ENCODE measurements at regions not wholly inside any gene's neighbourhood (a gene's known extent, or its start where the extent isn't known, plus 50 kb on each side); places are given as distances from the start of the nearest gene placed in this dataset.

DNA sequence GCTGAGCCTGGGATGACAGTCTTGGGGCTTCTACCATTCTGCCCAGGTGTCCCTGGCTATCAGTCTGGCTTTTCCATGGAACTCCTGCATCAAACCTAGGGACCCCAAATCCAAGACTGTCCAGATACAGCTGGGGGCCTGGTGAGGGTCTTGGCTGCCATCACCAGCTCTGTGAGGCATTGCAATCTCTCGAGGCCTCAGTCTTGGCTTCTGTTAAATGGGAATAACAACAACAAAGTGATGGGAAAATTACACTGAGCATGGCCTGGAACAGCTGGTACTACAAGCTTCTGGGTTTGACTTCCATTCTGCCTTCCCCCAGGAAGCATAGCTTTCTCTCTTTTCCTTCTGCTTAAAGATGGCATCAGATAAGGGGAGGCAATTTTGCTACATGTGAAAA, 50.0 kb upstream of the LCTL start:
- no peak for DNase-seq (ENCODE audit: low spot score)

- no peak for DNase-seq (ENCODE audit: low spot score)
These were observed 51.6 kb upstream of the LCTL start for GRCh38 chr15:66617137-66618090.

DNA sequence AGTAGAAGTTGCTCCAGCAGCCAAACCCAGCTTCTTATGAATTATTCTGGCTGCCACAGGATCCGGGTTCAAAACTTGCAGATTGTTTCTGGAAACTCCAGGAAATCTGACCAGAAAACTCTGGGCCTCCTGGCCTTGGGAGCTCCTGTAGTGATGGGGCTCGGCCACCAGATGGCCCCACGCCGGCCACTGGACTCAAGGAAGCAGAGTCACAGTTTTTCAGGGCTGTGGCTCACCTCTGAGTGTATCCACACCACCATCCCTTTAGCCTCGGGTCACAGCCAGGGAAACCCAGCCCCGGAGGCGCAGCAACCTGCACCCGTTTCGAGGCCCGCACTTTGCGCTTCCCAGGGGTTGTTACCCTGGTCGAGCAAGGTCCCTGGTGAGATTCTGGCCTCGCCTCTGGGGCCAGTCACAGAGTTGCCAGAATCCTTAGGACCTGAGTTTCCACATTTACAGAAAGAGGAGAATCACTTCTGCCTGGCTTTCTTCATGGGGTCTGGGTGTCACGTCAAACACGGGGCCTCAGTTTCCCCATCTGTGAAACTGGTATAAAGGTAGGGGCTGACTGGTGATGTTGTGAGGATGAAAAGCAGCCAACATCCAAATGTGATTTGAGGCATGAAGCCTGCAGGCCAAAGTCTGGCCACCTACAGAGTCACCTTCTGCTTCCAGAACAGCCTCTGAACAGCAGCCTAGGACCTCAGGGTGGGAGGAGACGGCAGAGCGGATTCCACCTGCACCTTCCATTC, 53.5 kb upstream of the LCTL start:
- peak; percentile 71 for DNase-seq (ENCODE audit: low spot score)

GRCh38 chr15:66620341-66620740, 54.5 kb upstream of the LCTL start:
- DNase-seq (ENCODE audit: low spot score): no peak

- DNase-seq (ENCODE audit: low spot score): no peak
These were observed 55.0 kb upstream of the LCTL start for GRCh38 chr15:66620744-66621344.

DNA sequence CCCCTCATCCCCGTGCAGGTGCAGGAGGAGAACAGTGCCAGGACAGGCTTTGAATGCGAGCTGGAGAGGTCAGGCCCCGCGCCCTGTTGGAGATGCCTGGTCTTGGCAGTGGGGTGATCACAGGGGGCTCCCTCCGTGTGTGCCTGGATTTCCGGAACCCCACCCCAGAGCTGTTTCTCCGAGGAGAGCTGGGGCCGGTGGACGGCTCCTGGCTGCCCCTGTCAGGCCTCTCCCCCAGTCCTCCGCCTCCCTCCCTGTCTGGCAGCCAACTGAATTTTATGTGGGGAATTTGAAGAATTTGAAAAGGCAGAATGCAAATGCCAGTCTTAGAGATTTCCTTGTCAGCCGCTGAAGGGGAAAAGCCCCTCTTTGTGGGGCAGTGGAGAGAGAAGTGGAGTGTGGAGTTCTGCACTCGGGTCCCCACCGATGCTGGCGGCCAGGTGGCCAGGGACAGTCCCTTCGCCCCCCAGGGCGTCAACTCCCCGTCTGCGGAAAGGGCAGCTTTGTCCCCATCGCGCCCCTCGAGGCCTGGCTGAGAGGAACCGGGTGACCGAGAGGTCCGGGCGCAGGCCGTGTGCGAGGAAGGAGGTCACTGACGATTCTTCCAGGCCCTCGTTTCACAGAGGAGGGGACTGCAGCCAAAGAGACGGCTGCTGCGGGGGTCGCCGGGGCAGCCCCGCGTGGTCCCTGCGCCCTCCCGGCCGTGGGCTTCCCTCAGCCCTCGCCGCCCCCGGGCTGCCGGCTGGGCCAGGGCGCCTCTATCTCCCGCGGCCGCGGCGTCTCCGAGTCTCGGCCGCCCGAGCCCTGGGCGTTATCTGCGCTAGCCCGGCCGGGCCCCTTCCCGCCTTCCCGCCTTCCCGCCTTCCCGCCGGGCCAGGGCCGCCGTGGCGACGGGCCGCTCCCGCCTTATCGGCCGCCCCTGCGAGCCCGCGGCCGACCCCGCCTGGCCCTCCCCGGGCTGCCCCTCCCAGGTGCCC, 56.0 kb upstream of the LCTL start:
- no peak for DNase-seq (ENCODE audit: low spot score)

- no peak for DNase-seq (ENCODE audit: low spot score)
These were observed 56.8 kb upstream of the LCTL start for GRCh38 chr15:66622591-66623022.

DNA sequence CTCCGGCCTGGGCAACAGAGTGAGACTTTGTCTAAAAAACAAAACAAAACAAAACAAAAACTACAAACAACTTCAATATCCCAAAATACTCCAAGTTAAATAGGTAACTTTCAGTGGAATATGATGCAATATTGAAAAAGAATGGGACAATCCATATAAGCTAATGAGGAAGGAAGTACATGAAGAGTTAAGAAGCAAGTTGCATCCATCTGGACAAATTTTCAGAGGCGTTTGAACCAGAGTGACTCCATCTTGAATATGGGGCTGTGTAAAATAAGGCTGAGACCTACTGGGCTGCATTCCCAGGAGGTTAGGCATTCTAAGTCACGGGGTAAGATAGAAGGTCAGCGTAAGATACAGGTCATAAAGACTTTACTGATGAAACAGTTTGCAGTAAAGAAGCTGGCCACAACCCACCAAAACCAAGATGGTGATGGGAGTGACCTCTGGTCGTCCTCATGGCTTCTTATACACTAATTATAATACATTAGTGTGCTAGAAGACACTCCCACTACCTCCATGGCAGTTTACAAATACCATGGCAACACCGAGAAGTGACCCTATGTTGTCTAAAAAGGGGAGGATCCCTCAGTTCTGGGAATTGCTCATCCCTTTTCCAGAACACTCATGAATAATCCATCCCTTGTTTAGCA, 58.1 kb upstream of the LCTL start:
- DNase-seq (ENCODE audit: low spot score): no peak

DNA sequence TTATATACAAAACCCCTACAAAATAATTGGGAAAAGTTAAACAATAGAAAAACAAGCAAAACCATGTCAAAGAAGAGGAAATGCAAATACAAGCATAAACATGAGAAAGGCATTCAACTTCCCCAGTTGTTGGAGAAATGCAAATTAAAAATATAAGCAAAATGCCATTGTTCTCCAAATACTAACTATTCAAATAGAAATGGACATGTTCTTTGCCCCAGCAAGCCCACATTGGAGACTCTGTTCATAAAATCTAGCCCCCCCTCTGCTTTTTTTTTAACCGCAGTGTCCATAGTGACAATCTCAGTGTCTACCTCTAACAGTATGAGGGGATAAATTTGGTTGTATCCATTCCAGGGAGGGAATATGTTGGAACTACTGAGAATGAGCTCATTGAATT, 59.7 kb upstream of the LCTL start:
- no peak for DNase-seq (ENCODE audit: low spot score)

DNA sequence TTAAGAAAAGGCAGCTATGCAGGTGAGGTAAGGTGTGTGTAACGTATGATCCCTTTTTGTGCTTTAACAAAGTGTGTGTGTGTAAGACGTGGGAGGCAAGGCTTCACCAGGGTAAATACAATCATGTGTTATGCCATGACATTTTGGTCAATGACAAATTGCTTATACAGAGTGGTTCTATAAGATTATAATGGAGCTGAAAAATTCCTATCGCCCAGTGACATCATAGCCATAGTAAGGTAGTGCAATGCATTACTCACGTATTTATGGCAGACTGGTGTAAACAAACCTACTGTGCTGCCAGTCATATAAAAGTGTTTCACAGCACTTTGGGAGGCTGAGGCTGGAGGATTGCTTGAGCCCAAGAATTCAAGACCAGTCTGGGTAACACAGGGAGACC, 60.2 kb upstream of the LCTL start:
- no peak for DNase-seq (ENCODE audit: low spot score)

- DNase-seq (ENCODE audit: low spot score): no peak
These were observed 63.4 kb upstream of the LCTL start for GRCh38 chr15:66628976-66629723.

GRCh38 chr15:66629817-66630576, 64.2 kb upstream of the LCTL start:
- no peak for DNase-seq (ENCODE audit: low spot score)

DNA sequence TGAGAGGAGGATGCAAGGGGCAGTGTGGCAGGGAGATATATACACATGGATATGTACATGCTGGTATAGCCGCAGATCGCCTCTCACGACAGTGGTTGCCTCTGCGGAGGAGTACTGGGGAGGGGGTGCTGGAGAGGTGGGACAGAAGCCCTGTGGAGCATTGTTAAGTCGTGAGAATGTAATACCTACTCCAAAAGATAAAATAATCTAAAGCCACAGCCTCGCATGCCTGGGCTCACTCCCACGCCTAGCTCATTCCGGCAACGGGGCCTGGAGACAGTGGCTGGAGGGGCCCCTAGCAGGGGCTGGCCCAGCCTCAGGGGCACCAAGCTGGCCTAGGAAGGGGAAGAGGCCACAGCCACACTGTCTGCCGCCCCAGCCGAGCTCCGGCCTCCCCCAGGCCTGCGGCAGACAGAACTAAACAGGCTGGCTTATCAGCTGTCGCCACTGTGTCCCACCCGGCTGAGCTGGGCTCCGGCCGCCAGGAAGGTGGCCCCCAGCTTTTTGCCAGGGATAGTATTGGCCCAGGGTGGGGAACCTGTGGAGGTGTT, 65.1 kb upstream of the LCTL start:
- no peak for DNase-seq (ENCODE audit: low spot score)

DNA sequence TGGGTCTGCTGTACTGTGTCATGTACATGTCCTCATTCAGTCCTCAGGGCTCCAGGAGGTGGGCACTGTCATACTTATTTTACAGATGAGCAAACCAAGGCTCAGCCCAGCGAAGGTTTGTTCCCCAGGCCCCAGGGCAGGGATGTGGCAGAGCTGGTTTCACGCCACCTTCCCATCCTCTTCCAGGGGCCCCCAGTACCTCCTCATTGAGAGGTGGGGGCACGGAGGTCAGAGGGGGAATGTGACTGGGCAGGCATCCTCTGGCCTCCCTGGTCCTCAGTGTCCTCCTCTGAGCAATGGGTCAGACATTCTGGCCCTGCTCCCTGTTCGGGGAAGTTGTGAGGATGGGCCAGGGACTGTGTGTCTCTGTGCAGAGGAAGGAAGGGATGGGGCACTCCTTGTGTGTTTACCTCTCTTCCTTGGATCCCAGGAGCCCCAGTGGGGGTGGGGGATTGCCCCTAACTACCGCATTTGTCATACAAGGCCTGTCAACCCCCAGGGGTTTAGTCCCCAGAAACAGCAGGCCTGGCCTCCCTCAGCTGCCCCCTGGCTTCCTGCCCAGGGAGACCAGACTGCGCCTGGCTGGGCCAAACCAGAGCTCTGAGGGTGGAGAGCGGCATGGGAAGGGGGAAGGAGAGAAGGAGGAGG, 65.9 kb upstream of the LCTL start:
- peak; percentile 50 for DNase-seq (ENCODE audit: low spot score)

- DNase-seq (ENCODE audit: low spot score): no peak
These were observed 67.5 kb upstream of the LCTL start for GRCh38 chr15:66633041-66633937.

- DNase-seq (ENCODE audit: low spot score): no peak
These were observed 68.1 kb upstream of the LCTL start for GRCh38 chr15:66633938-66634250.

DNA sequence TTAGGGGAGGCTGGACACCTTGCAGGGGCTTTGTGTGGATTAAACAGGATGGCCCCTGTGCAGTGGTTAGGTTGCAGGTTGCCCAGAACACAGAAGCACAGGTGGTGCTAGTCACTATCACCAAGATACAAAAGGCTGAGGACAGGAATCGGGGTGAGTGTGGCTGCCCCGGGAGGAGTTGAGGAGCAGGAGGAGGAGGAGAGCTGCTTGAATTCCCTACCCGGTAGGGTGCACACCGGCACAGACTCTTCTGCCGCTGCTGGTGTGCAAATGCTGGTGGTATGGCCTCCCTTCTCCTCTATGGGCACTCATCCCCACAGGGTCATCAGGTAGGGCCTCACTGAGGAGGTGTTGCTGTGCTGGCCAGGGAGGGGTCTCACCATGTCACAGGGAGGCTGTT, 67.5 kb upstream of the SMAD6 start:
- no peak for DNase-seq (ENCODE audit: low spot score)

Measured in SK-N-DZ (cell line).